ENCODE measurements at regions not wholly inside any gene's neighbourhood (a gene's known extent, or its start where the extent isn't known, plus 50 kb on each side); places are given as distances from the start of the nearest gene placed in this dataset.

GRCh38 chr1:67619080-67619479 is 65.9 kb upstream of the GADD45A start:
- TF ChIP-seq CTCF (IDR thresholded peaks at IDR 0.05; ENCODE audit: poor library complexity, severe bottlenecking) (no peak), POLR2AphosphoS5 (IDR thresholded peaks at IDR 0.05) (no peak), REST (IDR thresholded peaks at IDR 0.05; ENCODE audit: borderline replicate concordance) (no peak), RAD21 (conservative IDR thresholded peaks at IDR 0.05) (no peak), EZH2 (IDR thresholded peaks at IDR 0.05; ENCODE audit: borderline replicate concordance, insufficient read depth, low read length, poor library complexity, severe bottlenecking) (no peak), EP300 (conservative IDR thresholded peaks at IDR 0.05; ENCODE audit: poor library complexity, severe bottlenecking) (no peak), TAF1 (IDR thresholded peaks at IDR 0.05; ENCODE audit: low read depth) (no peak), MXI1 (conservative IDR thresholded peaks at IDR 0.05; ENCODE audit: poor library complexity, severe bottlenecking) (no peak)

Data from neural cell (in vitro differentiated cells).